ENCODE measurements at regions not wholly inside any gene's neighbourhood (a gene's known extent, or its start where the extent isn't known, plus 50 kb on each side); places are given as distances from the start of the nearest gene placed in this dataset.

- CTCF ChIA-PET: no interaction called here
- Mint-ChIP-seq H3K4me3 (no peak overlapping the region), H3K4me1 (peaks cover 19% of the 10 kb centered on the region)
These were observed 104.0 kb upstream of the LHX1 start for GRCh38 chr17:36833279-36833678.

GRCh38 chr17:36835036-36835435 lies 102.2 kb upstream of the LHX1 start:
- Mint-ChIP-seq H3K27ac (no peak overlapping the region), H3K36me3 (no peaks in the 10 kb centered on the region), H3K27me3 (ENCODE audit: low read depth) (peaks cover 6% of the 10 kb centered on the region), H3K9me3 (no peaks in the 10 kb centered on the region), H3K4me1 (peaks cover 19% of the 10 kb centered on the region), H3K4me3 (no peak overlapping the region)
- TF ChIP-seq ZNF138 (CRISPR knock-in tag; conservative IDR thresholded peaks at IDR 0.05): no peak
- no peak for TF ChIP-seq CREB1 (CRISPR knock-in tag; IDR thresholded peaks at IDR 0.05)
- TF ChIP-seq, protein P1, sequence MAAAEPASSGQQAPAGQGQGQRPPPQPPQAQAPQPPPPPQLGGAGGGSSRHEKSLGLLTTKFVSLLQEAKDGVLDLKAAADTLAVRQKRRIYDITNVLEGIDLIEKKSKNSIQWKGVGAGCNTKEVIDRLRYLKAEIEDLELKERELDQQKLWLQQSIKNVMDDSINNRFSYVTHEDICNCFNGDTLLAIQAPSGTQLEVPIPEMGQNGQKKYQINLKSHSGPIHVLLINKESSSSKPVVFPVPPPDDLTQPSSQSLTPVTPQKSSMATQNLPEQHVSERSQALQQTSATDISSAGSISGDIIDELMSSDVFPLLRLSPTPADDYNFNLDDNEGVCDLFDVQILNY (CRISPR knock-in tag; IDR thresholded peaks at IDR 0.05): no peak
- TF ChIP-seq, protein P2, sequence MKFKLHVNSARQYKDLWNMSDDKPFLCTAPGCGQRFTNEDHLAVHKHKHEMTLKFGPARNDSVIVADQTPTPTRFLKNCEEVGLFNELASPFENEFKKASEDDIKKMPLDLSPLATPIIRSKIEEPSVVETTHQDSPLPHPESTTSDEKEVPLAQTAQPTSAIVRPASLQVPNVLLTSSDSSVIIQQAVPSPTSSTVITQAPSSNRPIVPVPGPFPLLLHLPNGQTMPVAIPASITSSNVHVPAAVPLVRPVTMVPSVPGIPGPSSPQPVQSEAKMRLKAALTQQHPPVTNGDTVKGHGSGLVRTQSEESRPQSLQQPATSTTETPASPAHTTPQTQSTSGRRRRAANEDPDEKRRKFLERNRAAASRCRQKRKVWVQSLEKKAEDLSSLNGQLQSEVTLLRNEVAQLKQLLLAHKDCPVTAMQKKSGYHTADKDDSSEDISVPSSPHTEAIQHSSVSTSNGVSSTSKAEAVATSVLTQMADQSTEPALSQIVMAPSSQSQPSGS (CRISPR knock-in tag; IDR thresholded peaks at IDR 0.05; ENCODE audit: borderline replicate concordance, low read depth): no peak
- TF ChIP-seq NR2C2 (CRISPR knock-in tag; IDR thresholded peaks at IDR 0.05): no peak
- TF ChIP-seq ZBTB21 (CRISPR knock-in tag; IDR thresholded peaks at IDR 0.05; ENCODE audit: borderline replicate concordance): no peak
- no peak for TF ChIP-seq ZNF532 (CRISPR knock-in tag; IDR thresholded peaks at IDR 0.05; ENCODE audit: borderline replicate concordance)
- TF ChIP-seq EMX1 (CRISPR knock-in tag; IDR thresholded peaks at IDR 0.05): no peak
- no peak for TF ChIP-seq TP53 (CRISPR knock-in tag; IDR thresholded peaks at IDR 0.05)
- DNase-seq (ENCODE audit: low spot score): no peak
- ATAC-seq: no peak
- ChIA-PET CTCF (no interaction called here), POLR2A (no interaction called here)

More at GRCh38 chr17:36833279-36833678, 104.0 kb upstream of the LHX1 start:
- no peak for ATAC-seq
- Mint-ChIP-seq H3K27me3 (ENCODE audit: low read depth) (peaks cover 6% of the 10 kb centered on the region), H3K27ac (no peak overlapping the region), H3K9me3 (no peaks in the 10 kb centered on the region), H3K36me3 (no peaks in the 10 kb centered on the region)
- POLR2A ChIA-PET: no interaction called here
- DNase-seq (ENCODE audit: low spot score): no peak
- no peak for TF ChIP-seq FOXP1 (CRISPR knock-in tag; IDR thresholded peaks at IDR 0.05; ENCODE audit: borderline replicate concordance)
- TF ChIP-seq ZMAT4 (CRISPR knock-in tag; IDR thresholded peaks at IDR 0.05): no peak
- no peak for TF ChIP-seq ZNF532 (CRISPR knock-in tag; IDR thresholded peaks at IDR 0.05; ENCODE audit: borderline replicate concordance)
- TF ChIP-seq TCF7 (CRISPR knock-in tag; IDR thresholded peaks at IDR 0.05; ENCODE audit: low read depth): no peak
- no peak for TF ChIP-seq ZNF219 (CRISPR knock-in tag; IDR thresholded peaks at IDR 0.05; ENCODE audit: borderline replicate concordance)
- TF ChIP-seq ZNF396 (CRISPR knock-in tag; IDR thresholded peaks at IDR 0.05; ENCODE audit: borderline replicate concordance): no peak
- TF ChIP-seq, protein P3, sequence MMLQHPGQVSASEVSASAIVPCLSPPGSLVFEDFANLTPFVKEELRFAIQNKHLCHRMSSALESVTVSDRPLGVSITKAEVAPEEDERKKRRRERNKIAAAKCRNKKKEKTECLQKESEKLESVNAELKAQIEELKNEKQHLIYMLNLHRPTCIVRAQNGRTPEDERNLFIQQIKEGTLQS (CRISPR knock-in tag; conservative IDR thresholded peaks at IDR 0.05): no peak
- TF ChIP-seq, protein P4, sequence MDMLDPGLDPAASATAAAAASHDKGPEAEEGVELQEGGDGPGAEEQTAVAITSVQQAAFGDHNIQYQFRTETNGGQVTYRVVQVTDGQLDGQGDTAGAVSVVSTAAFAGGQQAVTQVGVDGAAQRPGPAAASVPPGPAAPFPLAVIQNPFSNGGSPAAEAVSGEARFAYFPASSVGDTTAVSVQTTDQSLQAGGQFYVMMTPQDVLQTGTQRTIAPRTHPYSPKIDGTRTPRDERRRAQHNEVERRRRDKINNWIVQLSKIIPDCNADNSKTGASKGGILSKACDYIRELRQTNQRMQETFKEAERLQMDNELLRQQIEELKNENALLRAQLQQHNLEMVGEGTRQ (CRISPR knock-in tag; IDR thresholded peaks at IDR 0.05): no peak
- TF ChIP-seq USF1 (CRISPR knock-in tag; IDR thresholded peaks at IDR 0.05): no peak

Data from WTC11 (cell line).